ENCODE measurements at regions not wholly inside any gene's neighbourhood (a gene's known extent, or its start where the extent isn't known, plus 50 kb on each side); places are given as distances from the start of the nearest gene placed in this dataset.

DNA sequence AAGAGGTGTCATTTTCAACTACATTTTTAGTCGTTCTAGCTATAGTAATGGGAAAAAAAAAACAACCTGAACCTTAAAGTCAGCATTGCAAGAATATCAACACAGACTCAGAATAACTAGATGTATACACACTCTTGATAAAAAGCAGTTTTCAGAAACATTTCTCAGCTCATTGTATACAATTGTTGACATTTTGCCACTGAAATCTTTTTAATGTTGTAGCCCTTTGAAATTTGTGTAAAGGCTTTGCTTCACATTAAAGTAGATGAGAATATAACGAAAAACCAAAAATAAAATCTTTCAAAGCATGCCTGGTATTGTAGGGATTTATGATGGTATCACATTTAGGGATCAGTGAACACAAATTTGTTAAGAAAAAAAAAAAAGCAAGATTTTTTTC, 87.2 kb upstream of the SLC10A2 start (continued):
- TF ChIP-seq, protein P1, sequence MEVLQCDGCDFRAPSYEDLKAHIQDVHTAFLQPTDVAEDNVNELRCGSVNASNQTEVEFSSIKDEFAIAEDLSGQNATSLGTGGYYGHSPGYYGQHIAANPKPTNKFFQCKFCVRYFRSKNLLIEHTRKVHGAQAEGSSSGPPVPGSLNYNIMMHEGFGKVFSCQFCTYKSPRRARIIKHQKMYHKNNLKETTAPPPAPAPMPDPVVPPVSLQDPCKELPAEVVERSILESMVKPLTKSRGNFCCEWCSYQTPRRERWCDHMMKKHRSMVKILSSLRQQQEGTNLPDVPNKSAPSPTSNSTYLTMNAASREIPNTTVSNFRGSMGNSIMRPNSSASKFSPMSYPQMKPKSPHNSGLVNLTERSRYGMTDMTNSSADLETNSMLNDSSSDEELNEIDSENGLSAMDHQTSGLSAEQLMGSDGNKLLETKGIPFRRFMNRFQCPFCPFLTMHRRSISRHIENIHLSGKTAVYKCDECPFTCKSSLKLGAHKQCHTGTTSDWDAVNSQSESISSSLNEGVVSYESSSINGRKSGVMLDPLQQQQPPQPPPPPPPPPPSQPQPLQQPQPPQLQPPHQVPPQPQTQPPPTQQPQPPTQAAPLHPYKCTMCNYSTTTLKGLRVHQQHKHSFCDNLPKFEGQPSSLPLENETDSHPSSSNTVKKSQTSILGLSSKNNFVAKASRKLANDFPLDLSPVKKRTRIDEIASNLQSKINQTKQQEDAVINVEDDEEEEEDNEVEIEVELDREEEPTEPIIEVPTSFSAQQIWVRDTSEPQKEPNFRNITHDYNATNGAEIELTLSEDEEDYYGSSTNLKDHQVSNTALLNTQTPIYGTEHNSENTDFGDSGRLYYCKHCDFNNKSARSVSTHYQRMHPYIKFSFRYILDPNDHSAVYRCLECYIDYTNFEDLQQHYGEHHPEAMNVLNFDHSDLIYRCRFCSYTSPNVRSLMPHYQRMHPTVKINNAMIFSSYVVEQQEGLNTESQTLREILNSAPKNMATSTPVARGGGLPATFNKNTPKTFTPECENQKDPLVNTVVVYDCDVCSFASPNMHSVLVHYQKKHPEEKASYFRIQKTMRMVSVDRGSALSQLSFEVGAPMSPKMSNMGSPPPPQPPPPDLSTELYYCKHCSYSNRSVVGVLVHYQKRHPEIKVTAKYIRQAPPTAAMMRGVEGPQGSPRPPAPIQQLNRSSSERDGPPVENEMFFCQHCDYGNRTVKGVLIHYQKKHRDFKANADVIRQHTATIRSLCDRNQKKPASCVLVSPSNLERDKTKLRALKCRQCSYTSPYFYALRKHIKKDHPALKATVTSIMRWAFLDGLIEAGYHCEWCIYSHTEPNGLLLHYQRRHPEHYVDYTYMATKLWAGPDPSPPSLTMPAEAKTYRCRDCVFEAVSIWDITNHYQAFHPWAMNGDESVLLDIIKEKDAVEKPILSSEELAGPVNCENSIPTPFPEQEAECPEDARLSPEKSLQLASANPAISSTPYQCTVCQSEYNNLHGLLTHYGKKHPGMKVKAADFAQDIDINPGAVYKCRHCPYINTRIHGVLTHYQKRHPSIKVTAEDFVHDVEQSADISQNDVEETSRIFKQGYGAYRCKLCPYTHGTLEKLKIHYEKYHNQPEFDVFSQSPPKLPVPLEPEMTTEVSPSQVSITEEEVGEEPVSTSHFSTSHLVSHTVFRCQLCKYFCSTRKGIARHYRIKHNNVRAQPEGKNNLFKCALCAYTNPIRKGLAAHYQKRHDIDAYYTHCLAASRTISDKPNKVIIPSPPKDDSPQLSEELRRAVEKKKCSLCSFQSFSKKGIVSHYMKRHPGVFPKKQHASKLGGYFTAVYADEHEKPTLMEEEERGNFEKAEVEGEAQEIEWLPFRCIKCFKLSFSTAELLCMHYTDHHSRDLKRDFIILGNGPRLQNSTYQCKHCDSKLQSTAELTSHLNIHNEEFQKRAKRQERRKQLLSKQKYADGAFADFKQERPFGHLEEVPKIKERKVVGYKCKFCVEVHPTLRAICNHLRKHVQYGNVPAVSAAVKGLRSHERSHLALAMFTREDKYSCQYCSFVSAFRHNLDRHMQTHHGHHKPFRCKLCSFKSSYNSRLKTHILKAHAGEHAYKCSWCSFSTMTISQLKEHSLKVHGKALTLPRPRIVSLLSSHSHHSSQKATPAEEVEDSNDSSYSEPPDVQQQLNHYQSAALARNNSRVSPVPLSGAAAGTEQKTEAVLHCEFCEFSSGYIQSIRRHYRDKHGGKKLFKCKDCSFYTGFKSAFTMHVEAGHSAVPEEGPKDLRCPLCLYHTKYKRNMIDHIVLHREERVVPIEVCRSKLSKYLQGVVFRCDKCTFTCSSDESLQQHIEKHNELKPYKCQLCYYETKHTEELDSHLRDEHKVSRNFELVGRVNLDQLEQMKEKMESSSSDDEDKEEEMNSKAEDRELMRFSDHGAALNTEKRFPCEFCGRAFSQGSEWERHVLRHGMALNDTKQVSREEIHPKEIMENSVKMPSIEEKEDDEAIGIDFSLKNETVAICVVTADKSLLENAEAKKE (CRISPR knock-in tag; IDR thresholded peaks at IDR 0.05): no peak
- TF ChIP-seq POLR2AphosphoS5 (IDR thresholded peaks at IDR 0.05; ENCODE audit: low read depth) (no peak), ZNF331 (CRISPR knock-in tag; IDR thresholded peaks at IDR 0.05; ENCODE audit: low read depth) (no peak)
- TF ChIP-seq, protein P2, sequence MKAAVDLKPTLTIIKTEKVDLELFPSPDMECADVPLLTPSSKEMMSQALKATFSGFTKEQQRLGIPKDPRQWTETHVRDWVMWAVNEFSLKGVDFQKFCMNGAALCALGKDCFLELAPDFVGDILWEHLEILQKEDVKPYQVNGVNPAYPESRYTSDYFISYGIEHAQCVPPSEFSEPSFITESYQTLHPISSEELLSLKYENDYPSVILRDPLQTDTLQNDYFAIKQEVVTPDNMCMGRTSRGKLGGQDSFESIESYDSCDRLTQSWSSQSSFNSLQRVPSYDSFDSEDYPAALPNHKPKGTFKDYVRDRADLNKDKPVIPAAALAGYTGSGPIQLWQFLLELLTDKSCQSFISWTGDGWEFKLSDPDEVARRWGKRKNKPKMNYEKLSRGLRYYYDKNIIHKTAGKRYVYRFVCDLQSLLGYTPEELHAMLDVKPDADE (IDR thresholded peaks at IDR 0.05): no peak

DNA sequence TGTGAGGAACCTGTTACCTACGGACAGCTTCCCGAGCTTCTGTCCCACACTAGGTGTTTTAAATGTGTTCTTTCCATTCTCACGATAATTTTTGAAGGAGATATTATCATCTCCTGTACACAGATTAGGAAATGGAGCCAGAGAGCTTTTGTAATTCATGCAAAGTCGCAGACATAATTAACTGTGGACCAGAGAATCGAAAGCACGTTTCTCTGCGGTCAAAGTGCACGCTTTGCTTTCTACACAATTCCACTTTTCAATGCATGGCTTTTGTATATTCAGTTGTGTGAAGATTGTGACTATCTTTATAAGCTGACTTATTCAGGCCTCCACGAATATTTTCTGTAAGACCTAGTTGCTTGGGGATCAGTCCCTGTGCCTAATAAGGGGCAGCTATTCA, 81.7 kb upstream of the SLC10A2 start:
- Histone ChIP-seq H4K20me1 (replicated peaks; ENCODE audit: insufficient read depth) (no peaks in the 10 kb centered on the region), H2AFZ (peak overlapping the region; percentile 64; the same call in 1 of the 2 replicates), H3K79me2 (replicated peaks; ENCODE audit: insufficient read depth) (no peaks in the 10 kb centered on the region), H3K4me1 (ENCODE audit: insufficient read depth) (peaks cover 10% of the 10 kb centered on the region), H3K36me3 (ENCODE audit: insufficient read depth) (no peaks in the 10 kb centered on the region), H3K27ac (ENCODE audit: low read depth) (no peak overlapping the region), H3K27me3 (ENCODE audit: insufficient read depth) (no peaks in the 10 kb centered on the region), H3K9me2 (ENCODE audit: insufficient read depth) (0 out of 2 replicates have a peak, but pooled peaks cover 3% of the 10 kb centered on the region), H3K4me2 (no peak overlapping the region), H3F3A (replicated peaks; ENCODE audit: low read depth) (no peaks in the 10 kb centered on the region), H3K4me3 (no peak overlapping the region)
- Mint-ChIP-seq H3K9me3 (no peaks in the 10 kb centered on the region), H3K4me3 (no peak overlapping the region), H3K27me3 (ENCODE audit: insufficient read depth, low read depth, poor library complexity) (no peaks in the 10 kb centered on the region), H3K27ac (no peak overlapping the region), H3K4me1 (peaks cover 3% of the 10 kb centered on the region; the same call in 2 of the 3 replicates), H3K36me3 (ENCODE audit: low read depth) (no peaks in the 10 kb centered on the region)
- no peak for DNase-seq (ENCODE audit: low spot score)
- TF ChIP-seq POLR2AphosphoS5 (IDR thresholded peaks at IDR 0.05; ENCODE audit: low read depth) (no peak), EZH2 (IDR thresholded peaks at IDR 0.05; ENCODE audit: low read depth, unreplicated experiment) (no peak), JUNB (IDR thresholded peaks at IDR 0.05; ENCODE audit: unreplicated experiment) (no peak), CREB1 (CRISPR knock-in tag; IDR thresholded peaks at IDR 0.05; ENCODE audit: low read depth) (no peak), STAT1 (IDR thresholded peaks at IDR 0.05; ENCODE audit: unreplicated experiment) (no peak), EZH2phosphoT487 (IDR thresholded peaks at IDR 0.05; ENCODE audit: unreplicated experiment) (no peak), ZNF331 (CRISPR knock-in tag; IDR thresholded peaks at IDR 0.05; ENCODE audit: low read depth) (no peak)
- TF ChIP-seq, protein P3, sequence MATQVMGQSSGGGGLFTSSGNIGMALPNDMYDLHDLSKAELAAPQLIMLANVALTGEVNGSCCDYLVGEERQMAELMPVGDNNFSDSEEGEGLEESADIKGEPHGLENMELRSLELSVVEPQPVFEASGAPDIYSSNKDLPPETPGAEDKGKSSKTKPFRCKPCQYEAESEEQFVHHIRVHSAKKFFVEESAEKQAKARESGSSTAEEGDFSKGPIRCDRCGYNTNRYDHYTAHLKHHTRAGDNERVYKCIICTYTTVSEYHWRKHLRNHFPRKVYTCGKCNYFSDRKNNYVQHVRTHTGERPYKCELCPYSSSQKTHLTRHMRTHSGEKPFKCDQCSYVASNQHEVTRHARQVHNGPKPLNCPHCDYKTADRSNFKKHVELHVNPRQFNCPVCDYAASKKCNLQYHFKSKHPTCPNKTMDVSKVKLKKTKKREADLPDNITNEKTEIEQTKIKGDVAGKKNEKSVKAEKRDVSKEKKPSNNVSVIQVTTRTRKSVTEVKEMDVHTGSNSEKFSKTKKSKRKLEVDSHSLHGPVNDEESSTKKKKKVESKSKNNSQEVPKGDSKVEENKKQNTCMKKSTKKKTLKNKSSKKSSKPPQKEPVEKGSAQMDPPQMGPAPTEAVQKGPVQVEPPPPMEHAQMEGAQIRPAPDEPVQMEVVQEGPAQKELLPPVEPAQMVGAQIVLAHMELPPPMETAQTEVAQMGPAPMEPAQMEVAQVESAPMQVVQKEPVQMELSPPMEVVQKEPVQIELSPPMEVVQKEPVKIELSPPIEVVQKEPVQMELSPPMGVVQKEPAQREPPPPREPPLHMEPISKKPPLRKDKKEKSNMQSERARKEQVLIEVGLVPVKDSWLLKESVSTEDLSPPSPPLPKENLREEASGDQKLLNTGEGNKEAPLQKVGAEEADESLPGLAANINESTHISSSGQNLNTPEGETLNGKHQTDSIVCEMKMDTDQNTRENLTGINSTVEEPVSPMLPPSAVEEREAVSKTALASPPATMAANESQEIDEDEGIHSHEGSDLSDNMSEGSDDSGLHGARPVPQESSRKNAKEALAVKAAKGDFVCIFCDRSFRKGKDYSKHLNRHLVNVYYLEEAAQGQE (IDR thresholded peaks at IDR 0.05; ENCODE audit: unreplicated experiment): no peak
- TF ChIP-seq, protein P2 (IDR thresholded peaks at IDR 0.05): no peak
- TF ChIP-seq, protein P4, sequence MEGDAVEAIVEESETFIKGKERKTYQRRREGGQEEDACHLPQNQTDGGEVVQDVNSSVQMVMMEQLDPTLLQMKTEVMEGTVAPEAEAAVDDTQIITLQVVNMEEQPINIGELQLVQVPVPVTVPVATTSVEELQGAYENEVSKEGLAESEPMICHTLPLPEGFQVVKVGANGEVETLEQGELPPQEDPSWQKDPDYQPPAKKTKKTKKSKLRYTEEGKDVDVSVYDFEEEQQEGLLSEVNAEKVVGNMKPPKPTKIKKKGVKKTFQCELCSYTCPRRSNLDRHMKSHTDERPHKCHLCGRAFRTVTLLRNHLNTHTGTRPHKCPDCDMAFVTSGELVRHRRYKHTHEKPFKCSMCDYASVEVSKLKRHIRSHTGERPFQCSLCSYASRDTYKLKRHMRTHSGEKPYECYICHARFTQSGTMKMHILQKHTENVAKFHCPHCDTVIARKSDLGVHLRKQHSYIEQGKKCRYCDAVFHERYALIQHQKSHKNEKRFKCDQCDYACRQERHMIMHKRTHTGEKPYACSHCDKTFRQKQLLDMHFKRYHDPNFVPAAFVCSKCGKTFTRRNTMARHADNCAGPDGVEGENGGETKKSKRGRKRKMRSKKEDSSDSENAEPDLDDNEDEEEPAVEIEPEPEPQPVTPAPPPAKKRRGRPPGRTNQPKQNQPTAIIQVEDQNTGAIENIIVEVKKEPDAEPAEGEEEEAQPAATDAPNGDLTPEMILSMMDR (conservative IDR thresholded peaks at IDR 0.05; ENCODE audit: low read depth in 2 of 2): no peak
- no peak for ATAC-seq

Measured in GM23338 (cell line).